GM10266 (cell line): ENCODE measurements at regions not wholly inside any gene's neighbourhood (a gene's known extent, or its start where the extent isn't known, plus 50 kb on each side); places are given as distances from the start of the nearest gene placed in this dataset.
A peak's percentile ranks its signal among the peaks of the same experiment; 100 is the strongest.

Experiments
- DNase-seq: peaks from one replicate; pipeline ENCODE4 v3.0.0; 2012; ENCODE audit errors: extremely low spot score
- TF ChIP-seq, protein P1 (sequence below): IDR thresholded peaks from 2 replicates; pipeline ENCODE4 v1.5.1; 2012; ENCODE audit warnings: mild to moderate bottlenecking, low read depth; ENCODE audit not compliant: control insufficient read depth, insufficient read depth; ENCODE audit errors: missing control alignments

DNA sequence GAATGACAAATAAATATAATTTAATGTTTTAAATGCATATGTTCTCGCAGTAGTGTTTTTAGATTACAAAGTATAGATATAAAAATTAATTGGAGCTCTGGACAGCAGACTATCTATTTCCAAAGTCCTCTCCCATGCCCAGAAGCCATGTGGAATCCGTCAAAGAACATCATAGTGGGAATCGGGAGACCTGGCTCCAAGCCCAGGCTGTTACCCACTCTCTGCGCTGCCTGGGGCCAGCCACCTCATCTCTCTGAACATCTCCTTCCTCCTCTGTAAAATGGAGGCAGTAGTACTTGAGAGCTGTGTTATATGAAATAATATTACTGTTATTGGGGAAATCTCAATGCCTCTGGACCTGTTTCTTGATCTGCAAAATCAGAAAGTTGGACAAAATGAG is 58.1 kb upstream of the SLC30A5 start:
- no peak for DNase-seq
- TF ChIP-seq, protein P1, sequence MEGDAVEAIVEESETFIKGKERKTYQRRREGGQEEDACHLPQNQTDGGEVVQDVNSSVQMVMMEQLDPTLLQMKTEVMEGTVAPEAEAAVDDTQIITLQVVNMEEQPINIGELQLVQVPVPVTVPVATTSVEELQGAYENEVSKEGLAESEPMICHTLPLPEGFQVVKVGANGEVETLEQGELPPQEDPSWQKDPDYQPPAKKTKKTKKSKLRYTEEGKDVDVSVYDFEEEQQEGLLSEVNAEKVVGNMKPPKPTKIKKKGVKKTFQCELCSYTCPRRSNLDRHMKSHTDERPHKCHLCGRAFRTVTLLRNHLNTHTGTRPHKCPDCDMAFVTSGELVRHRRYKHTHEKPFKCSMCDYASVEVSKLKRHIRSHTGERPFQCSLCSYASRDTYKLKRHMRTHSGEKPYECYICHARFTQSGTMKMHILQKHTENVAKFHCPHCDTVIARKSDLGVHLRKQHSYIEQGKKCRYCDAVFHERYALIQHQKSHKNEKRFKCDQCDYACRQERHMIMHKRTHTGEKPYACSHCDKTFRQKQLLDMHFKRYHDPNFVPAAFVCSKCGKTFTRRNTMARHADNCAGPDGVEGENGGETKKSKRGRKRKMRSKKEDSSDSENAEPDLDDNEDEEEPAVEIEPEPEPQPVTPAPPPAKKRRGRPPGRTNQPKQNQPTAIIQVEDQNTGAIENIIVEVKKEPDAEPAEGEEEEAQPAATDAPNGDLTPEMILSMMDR, result no peak

DNA sequence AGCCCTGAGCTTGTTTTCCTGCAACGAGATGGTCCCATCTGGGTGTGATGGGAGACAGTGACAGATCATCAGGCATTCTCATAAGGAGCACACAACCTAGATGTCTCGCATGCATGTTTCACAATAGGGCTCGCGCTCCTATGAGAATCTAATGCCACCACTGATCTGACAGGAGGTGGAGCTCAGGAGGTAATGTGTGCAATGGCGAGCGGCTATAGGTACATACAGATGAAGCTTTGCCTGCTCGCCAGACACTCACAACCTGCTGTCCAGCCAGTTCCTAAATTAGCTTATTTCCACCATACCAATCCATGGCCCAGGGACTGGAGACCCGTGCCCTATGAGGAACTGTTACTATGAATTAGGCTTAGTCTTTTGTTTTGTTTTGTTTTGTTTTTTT is 55.3 kb upstream of the SLC30A5 start:
- TF ChIP-seq, protein P1, result no peak
- no peak for DNase-seq

DNA sequence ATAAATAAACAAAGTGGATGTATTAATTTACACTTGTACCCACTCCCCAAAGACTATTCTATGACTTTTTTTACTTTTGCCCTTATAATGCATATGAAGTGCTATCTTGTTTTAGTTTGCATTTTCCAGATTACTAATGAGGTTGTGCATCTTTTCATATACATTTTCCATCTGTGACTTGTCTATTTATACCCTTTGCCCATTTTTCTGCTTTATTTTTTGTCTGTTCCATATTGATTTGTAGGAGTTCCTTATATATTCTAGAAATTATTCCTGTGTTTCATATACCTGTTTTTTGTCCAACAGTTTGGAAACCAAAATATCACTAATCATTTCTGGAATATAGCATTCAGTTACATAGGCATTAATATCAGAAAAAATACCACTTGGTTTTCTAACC is 54.0 kb upstream of the SLC30A5 start:
- no peak for DNase-seq
- TF ChIP-seq, protein P1, result no peak

DNA sequence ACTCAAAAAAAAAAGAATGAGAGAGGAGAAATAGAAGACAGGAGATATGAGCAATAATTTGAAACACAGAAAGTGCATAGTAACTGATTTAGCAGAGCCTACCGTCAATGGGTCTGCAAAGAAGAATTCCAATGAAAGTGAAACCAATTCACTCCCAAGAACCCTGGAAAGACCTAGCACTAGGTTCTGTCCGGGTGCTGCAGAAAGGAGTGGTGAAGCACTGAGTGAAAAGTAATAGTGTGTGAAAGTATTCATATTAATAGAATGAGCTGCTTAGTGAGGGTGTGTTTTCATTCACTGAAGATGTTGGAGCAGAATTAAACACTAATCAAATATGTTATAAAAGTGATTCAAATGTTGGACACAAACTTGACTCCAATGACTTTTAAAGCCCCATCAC is 51.3 kb upstream of the SLC30A5 start:
- TF ChIP-seq, protein P1, result no peak
- DNase-seq, result no peak

DNA sequence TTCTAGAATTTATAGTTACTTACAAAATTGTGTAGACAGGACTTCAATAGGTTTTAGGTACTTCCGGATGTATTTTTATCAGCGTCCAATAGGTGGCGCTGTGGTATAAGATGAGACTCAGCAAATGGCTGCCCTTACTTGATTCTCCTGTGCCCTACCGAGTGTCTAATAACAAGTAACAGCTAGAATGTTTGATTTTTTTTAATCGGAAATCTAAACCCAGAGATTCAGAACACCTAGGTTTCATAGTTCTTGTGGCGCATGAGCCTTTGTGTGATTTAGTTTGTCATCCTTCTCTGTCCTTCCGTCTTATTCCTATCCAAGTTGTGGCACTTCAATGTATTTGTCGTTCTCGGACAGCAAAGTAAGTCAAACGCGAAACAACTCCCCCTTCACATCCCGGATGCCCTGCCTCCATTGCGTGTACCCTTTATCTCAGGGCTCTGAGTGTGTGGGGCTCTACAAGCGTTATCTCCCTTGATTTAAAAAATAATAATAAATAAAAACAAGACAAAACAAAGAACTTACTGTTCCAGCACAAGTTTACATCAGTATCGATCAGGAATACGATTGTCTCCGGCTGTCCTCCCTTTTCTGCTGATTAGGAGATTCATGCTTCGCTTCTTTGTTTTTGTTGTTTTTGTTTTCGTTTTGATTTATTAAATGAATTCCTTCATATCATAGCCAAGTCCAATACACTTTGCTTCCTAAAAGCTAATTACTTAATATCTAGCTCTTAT is 50.7 kb upstream of the SLC30A5 start:
- peak; percentile 77 for DNase-seq
- TF ChIP-seq, protein P1, result peak; percentile 76

DNA sequence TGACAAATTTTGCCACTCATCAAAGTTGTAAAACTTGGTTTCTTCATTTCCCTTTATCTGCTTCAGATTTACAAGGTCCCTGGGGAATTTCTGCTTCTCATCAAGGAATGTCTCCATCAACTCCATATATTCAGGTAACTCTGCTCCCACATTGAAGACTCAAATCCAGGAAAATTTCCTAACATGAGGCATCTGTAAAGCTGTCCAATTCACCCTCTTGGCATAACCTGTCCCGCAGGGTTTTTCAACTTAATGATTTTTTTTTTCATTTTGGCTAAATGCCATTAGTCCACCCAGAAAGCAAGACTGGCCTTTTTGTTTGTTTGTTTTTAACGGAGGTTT is 50.2 kb upstream of the SLC30A5 start:
- TF ChIP-seq, protein P1, result no peak
- DNase-seq, result no peak
